ENCODE measurements at regions not wholly inside any gene's neighbourhood (a gene's known extent, or its start where the extent isn't known, plus 50 kb on each side); places are given as distances from the start of the nearest gene placed in this dataset.

GRCh38 chr12:25827747-25828146, 130.7 kb upstream of the RASSF8 start:
- DNase-seq (ENCODE audit: low read depth) = no peak
- H3K4me3 ChIP-seq (ENCODE audit: low read depth, low read length) = no peak overlapping the region
- TF ChIP-seq, protein P1, sequence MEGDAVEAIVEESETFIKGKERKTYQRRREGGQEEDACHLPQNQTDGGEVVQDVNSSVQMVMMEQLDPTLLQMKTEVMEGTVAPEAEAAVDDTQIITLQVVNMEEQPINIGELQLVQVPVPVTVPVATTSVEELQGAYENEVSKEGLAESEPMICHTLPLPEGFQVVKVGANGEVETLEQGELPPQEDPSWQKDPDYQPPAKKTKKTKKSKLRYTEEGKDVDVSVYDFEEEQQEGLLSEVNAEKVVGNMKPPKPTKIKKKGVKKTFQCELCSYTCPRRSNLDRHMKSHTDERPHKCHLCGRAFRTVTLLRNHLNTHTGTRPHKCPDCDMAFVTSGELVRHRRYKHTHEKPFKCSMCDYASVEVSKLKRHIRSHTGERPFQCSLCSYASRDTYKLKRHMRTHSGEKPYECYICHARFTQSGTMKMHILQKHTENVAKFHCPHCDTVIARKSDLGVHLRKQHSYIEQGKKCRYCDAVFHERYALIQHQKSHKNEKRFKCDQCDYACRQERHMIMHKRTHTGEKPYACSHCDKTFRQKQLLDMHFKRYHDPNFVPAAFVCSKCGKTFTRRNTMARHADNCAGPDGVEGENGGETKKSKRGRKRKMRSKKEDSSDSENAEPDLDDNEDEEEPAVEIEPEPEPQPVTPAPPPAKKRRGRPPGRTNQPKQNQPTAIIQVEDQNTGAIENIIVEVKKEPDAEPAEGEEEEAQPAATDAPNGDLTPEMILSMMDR (IDR thresholded peaks at IDR 0.05; ENCODE audit: insufficient read depth, low read depth, low read length, missing control alignments) = no peak

GRCh38 chr12:25828188-25828587, 130.3 kb upstream of the RASSF8 start:
- DNase-seq (ENCODE audit: low read depth) = no peak
- H3K4me3 ChIP-seq (ENCODE audit: low read depth, low read length) = no peak overlapping the region
- TF ChIP-seq, protein P1 (IDR thresholded peaks at IDR 0.05; ENCODE audit: insufficient read depth, low read depth, low read length, missing control alignments) = no peak

DNA sequence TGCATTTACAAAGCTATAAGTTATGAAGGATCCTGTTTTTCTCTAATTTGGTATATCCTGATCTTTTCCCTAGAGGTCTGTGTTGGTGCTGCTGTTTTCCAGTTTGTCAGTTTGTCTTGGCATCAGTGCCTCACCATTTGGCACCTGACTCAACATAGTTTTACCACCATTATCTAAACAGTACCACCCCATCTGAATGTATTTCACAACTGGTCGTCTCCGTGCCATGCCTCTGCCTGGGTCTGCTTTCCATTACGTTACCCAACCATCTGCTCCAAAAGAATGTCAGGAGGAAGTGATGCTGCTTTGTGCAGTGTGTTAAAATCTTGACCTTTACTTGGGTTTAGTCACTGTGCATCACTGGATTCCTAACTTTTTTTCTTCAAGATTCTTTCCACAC, 129.3 kb upstream of the RASSF8 start:
- no peak overlapping the region for H3K4me3 ChIP-seq (ENCODE audit: low read depth, low read length)
- no peak for DNase-seq (ENCODE audit: low read depth)
- TF ChIP-seq, protein P1 (IDR thresholded peaks at IDR 0.05; ENCODE audit: insufficient read depth, low read depth, low read length, missing control alignments) = no peak

DNA sequence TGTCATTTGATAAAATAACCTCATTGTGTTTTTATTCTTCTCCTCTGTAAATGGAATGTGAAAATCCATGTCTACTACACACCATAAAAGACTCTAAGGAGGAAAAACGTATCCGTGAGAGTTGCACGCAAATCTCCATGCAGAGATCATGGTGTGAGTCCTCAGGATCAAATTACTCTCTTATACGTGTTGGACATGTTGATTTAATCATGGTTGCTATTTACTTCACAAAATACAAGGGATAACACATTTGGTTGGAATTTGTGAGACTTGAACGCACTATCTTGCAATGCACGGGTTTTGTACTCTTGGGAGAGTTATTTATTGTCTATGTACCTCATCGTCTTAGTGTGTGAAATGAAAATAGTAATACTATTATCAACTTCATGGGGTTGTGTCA, 128.0 kb upstream of the RASSF8 start:
- TF ChIP-seq, protein P1 (IDR thresholded peaks at IDR 0.05; ENCODE audit: insufficient read depth, low read depth, low read length, missing control alignments) = no peak
- H3K4me3 ChIP-seq (ENCODE audit: low read depth, low read length) = no peak overlapping the region
- DNase-seq (ENCODE audit: low read depth) = no peak

DNA sequence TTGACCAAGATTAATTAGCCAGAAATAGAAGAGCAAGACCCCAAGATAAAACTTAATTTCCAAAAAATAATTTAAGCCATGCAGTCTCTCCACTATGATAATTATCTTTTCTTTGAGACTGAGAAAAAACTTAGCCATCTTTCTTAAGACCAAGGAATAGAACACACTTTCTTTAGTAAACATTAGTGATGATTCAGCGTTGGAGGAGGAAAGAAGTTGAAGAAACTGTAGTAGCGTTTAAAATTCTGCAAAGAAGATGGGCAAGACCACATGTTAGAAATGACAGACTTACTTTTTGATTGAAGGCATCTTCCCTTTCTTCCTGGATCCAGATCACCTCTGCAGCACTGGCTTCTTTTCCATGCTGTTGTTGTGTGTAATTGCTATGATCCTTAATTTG, 124.8 kb upstream of the RASSF8 start:
- DNase-seq (ENCODE audit: low read depth) = no peak
- TF ChIP-seq, protein P1 (IDR thresholded peaks at IDR 0.05; ENCODE audit: insufficient read depth, low read depth, low read length, missing control alignments) = no peak
- H3K4me3 ChIP-seq (ENCODE audit: low read depth, low read length) = no peak overlapping the region

DNA sequence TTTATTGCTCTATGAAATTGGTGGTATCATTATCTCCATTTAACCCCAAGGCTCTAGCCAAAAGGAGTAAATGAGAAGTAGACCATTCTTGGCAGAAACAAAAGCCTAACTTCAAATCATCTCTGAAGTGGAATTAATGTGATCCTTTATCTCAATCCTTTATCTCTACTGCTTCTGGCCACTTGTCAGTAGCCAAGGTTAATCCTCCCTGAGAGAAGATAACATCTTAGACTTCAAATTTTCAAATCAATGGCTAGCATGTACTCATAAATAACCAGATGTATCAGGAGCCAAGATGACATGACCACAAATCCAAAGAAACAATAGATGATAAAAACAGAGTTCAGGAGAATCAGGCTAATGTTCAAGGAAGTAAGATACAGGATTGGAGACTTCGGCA, 123.1 kb upstream of the RASSF8 start:
- DNase-seq (ENCODE audit: low read depth) = no peak
- TF ChIP-seq, protein P1 (IDR thresholded peaks at IDR 0.05; ENCODE audit: insufficient read depth, low read depth, low read length, missing control alignments) = no peak
- H3K4me3 ChIP-seq (ENCODE audit: low read depth, low read length) = no peak overlapping the region

DNA sequence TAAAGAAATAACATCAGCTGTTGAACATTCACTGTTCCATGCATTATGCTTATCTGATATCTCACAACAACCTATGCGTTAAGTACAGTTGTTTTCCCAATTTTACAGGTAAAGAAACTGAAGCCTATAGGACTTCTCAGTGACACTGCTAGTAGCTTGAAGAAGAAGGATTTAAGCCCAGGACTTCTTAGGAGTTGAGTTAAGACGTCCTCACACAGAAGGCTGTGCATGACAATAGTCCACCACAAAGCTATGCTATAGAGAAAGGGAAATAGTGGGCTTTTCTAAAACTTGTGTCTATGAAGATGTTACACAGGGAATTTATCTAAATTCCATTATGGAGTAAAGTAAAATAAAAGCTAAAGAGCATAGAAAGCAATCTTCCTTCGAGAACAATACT, 120.5 kb upstream of the RASSF8 start:
- H3K4me3 ChIP-seq (ENCODE audit: low read depth, low read length) = no peak overlapping the region
- DNase-seq (ENCODE audit: low read depth) = no peak
- TF ChIP-seq, protein P1 (IDR thresholded peaks at IDR 0.05; ENCODE audit: insufficient read depth, low read depth, low read length, missing control alignments) = no peak
